Upper lobe of left lung (tissue), 4 donors: ENCODE measurements at regions not wholly inside any gene's neighbourhood (a gene's known extent, or its start where the extent isn't known, plus 50 kb on each side); places are given as distances from the start of the nearest gene placed in this dataset.

ENCODE experiments used
- EP300 ChIP-seq, 4 donors: sonication (generic); formaldehyde crosslinking; IDR thresholded peaks; one replicate each; pipeline ENCODE4 v1.5.1; 2017; ENCODE audit warnings: antibody characterized with exemption in 4 of 4, control low read depth in 2 of 4
- POLR2A ChIP-seq, 4 donors: fragments of 450-650 bp; IDR thresholded peaks; one replicate each; pipeline ENCODE4 v1.5.1; 2016 to 2017; ENCODE audit warnings: antibody characterized with exemption in 4 of 4, mild to moderate bottlenecking in 2 of 4
- TF ChIP-seq, protein P1 (sequence below), 6 experiments: fragments of 450-650 bp in 4 of 6; fragments of 200-600 bp in 2 of 6; sonication (generic) in 2 of 6; IDR thresholded peaks; one replicate each; pipeline ENCODE4 v1.5.1; 2016 to 2019; ENCODE audit warnings: antibody characterized with exemption in 6 of 6

DNA sequence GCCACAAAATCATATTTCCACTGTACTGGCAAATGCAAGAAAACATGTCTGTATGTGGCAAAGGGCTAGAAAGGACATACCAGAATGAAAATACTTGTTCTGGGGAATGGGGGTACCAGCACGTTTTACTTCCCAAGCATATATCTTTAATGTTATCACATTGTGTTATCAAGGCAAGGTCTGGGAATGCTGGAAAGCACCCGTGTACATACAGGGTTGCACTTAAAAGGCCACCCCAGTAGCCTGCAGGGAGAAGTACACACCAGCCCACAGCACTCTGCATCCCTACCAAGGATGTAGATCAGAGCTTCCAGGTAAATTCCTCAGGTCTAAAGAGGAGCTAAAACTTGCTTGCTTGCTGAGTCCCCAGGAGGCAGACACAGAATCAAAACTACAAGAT, 381.8 kb downstream of the RRAGC start:
- TF ChIP-seq, protein P1, sequence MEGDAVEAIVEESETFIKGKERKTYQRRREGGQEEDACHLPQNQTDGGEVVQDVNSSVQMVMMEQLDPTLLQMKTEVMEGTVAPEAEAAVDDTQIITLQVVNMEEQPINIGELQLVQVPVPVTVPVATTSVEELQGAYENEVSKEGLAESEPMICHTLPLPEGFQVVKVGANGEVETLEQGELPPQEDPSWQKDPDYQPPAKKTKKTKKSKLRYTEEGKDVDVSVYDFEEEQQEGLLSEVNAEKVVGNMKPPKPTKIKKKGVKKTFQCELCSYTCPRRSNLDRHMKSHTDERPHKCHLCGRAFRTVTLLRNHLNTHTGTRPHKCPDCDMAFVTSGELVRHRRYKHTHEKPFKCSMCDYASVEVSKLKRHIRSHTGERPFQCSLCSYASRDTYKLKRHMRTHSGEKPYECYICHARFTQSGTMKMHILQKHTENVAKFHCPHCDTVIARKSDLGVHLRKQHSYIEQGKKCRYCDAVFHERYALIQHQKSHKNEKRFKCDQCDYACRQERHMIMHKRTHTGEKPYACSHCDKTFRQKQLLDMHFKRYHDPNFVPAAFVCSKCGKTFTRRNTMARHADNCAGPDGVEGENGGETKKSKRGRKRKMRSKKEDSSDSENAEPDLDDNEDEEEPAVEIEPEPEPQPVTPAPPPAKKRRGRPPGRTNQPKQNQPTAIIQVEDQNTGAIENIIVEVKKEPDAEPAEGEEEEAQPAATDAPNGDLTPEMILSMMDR (IDR thresholded peaks at IDR 0.05) = no peak
- no peak for TF ChIP-seq POLR2A (IDR thresholded peaks at IDR 0.05)
- no peak for TF ChIP-seq EP300 (IDR thresholded peaks at IDR 0.05)
